ENCODE measurements at regions not wholly inside any gene's neighbourhood (a gene's known extent, or its start where the extent isn't known, plus 50 kb on each side); places are given as distances from the start of the nearest gene placed in this dataset.

- DNase-seq (ENCODE audit: low spot score) = no peak
- TF ChIP-seq CTCF (IDR thresholded peaks at IDR 0.05) = no peak
- ATAC-seq (ENCODE audit: low FRiP score) = no peak
These were observed 199.7 kb upstream of the SLC27A6 start for GRCh38 chr5:128765448-128766061.

GRCh38 chr5:128766406-128766805, 198.9 kb upstream of the SLC27A6 start:
- no peak for TF ChIP-seq CTCF (IDR thresholded peaks at IDR 0.05)
- DNase-seq (ENCODE audit: low spot score) (no peak), ATAC-seq (ENCODE audit: low FRiP score) (no peak)

DNA sequence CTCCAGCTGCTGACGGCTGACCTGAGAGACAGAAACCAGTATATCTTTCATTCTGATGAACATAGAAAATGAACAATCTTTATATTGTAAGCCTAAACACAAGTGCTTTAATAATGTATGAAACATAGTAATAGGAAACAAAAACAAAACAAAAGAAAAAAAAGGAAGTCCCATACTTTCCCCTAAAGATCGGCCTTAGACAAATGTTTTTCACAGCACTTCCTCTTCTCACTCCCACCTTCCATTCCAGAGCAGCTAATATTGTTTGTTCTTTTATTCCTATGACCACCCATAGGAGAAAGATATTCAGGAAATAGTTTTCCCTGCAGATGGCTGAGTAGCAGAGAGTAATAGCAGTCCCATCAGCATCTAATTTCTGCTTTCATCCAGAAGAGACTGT, 194.4 kb upstream of the SLC27A6 start:
- no peak for ATAC-seq (ENCODE audit: low FRiP score)
- DNase-seq (ENCODE audit: low spot score) = no peak

GRCh38 chr5:128772356-128772755, 192.9 kb upstream of the SLC27A6 start:
- ATAC-seq (ENCODE audit: low FRiP score) (no peak), DNase-seq (ENCODE audit: low spot score) (no peak)
- TF ChIP-seq CTCF (IDR thresholded peaks at IDR 0.05) = no peak

More for the DNA sequence above, 194.4 kb upstream of the SLC27A6 start:
- TF ChIP-seq CTCF (IDR thresholded peaks at IDR 0.05) = no peak

DNA sequence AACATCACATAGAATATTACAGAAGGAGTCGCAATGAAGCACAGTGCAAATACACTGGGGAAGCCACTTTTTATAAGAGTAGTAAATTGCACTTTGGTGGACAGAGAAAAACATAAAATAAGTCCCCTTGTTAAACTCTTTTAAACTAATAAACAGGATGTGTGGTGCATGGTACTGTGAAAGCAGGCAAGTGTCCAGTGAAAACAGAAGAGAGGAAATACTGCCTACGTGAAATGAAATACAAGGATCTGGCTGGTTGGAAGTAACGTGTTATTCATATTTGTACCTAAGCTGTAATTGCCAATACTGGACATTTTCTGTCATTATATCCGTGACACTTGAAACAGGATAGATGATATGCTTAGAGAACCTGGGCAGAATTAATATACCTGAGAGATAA, 191.9 kb upstream of the SLC27A6 start:
- no peak for ATAC-seq (ENCODE audit: low FRiP score)
- TF ChIP-seq CTCF (IDR thresholded peaks at IDR 0.05) = no peak
- DNase-seq (ENCODE audit: low spot score) = no peak

DNA sequence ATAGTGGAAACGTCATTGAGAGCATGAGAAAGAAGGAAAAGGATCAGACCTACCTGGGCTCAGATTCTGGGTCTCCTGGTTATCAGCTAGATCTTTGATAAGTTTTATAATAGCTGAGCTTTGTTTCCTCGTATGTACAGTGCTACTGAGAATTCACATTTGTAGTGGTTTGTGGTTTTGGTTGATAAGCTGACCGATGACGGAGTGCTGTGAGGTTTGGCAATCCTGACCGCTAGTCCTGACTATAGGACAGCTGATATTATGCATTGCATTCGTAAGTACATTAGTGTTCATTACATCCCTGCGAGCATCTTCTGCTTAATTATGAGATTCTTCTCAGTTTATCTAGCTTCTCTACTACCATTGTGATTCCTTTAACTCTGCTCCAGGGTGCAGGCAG, 190.7 kb upstream of the SLC27A6 start:
- DNase-seq (ENCODE audit: low spot score) (no peak), ATAC-seq (ENCODE audit: low FRiP score) (no peak)
- TF ChIP-seq CTCF (IDR thresholded peaks at IDR 0.05) = no peak

- ATAC-seq (ENCODE audit: low FRiP score) (no peak), DNase-seq (ENCODE audit: low spot score) (no peak)
- TF ChIP-seq CTCF (IDR thresholded peaks at IDR 0.05) = no peak
These were observed 189.7 kb upstream of the SLC27A6 start for GRCh38 chr5:128775558-128775957.

All from omental fat pad (tissue), 3 donors.